Esophagus muscularis mucosa (tissue), 3 donors: ENCODE measurements at regions not wholly inside any gene's neighbourhood (a gene's known extent, or its start where the extent isn't known, plus 50 kb on each side); places are given as distances from the start of the nearest gene placed in this dataset.

Experiments used
- CTCF ChIP-seq, 3 experiments: fragments of 200-600 bp in 2 of 3; fragments of 450-650 bp in 1 of 3; sonication (generic) in 2 of 3; IDR thresholded peaks; one replicate each; pipeline ENCODE4 v1.5.1; 2017 to 2019; ENCODE audit warnings: antibody characterized with exemption in 3 of 3, mild to moderate bottlenecking in 2 of 3, moderate library complexity in 1 of 3
- POLR2AphosphoS5 ChIP-seq, 2 donors: sonication (generic); formaldehyde crosslinking; IDR thresholded peaks; one replicate each; pipeline ENCODE4 v1.6.1; 2017; ENCODE audit warnings: antibody characterized with exemption in 2 of 2

- TF ChIP-seq POLR2AphosphoS5 (IDR thresholded peaks at IDR 0.05), result no peak
- no peak for TF ChIP-seq CTCF (IDR thresholded peaks at IDR 0.05)
These were observed 276.3 kb downstream of the RND3 start for GRCh38 chr2:150211164-150211631.
